HG03460 (cell line): ENCODE measurements at regions not wholly inside any gene's neighbourhood (a gene's known extent, or its start where the extent isn't known, plus 50 kb on each side); places are given as distances from the start of the nearest gene placed in this dataset.

Experiments
- ATAC-seq: cut with Tn5 transposase; IDR thresholded peaks from one replicate; pipeline ENCODE4 v1.9.1; 2021; ENCODE audit not compliant: unreplicated experiment

- ATAC-seq: no peak
These were observed 209.9 kb upstream of the RGMA start for GRCh38 chr15:93298901-93299300.

GRCh38 chr15:93296759-93297500 lies 207.9 kb upstream of the RGMA start:
- ATAC-seq: no peak

- no peak for ATAC-seq
These were observed 205.9 kb upstream of the RGMA start for GRCh38 chr15:93294896-93295295.

- ATAC-seq: no peak
These were observed 205.1 kb upstream of the RGMA start for GRCh38 chr15:93294066-93294465.

- ATAC-seq: no peak
These were observed 202.4 kb upstream of the RGMA start for GRCh38 chr15:93291380-93291779.

- no peak for ATAC-seq
These were observed 201.6 kb upstream of the RGMA start for GRCh38 chr15:93290618-93290946.

GRCh38 chr15:93289941-93290617 lies 201.1 kb upstream of the RGMA start:
- no peak for ATAC-seq

GRCh38 chr15:93288728-93289294 lies 199.8 kb upstream of the RGMA start:
- ATAC-seq: no peak

- no peak for ATAC-seq
These were observed 197.4 kb upstream of the RGMA start for GRCh38 chr15:93286446-93286845.

GRCh38 chr15:93283854-93284253 lies 194.8 kb upstream of the RGMA start:
- ATAC-seq: no peak

GRCh38 chr15:93282808-93283207 lies 193.8 kb upstream of the RGMA start:
- no peak for ATAC-seq

- no peak for ATAC-seq
These were observed 189.8 kb upstream of the RGMA start for GRCh38 chr15:93278783-93279182.

- no peak for ATAC-seq
These were observed 189.0 kb upstream of the RGMA start for GRCh38 chr15:93278006-93278405.

GRCh38 chr15:93274257-93274656 lies 185.2 kb upstream of the RGMA start:
- ATAC-seq: no peak

GRCh38 chr15:93271871-93272270 lies 182.9 kb upstream of the RGMA start:
- no peak for ATAC-seq

GRCh38 chr15:93270937-93271467 lies 182.0 kb upstream of the RGMA start:
- no peak for ATAC-seq

- ATAC-seq: no peak
These were observed 179.1 kb upstream of the RGMA start for GRCh38 chr15:93268066-93268465.

GRCh38 chr15:93266291-93266690 lies 177.3 kb upstream of the RGMA start:
- no peak for ATAC-seq

- no peak for ATAC-seq
These were observed 176.1 kb upstream of the RGMA start for GRCh38 chr15:93265111-93265556.

GRCh38 chr15:93261845-93262244 lies 172.8 kb upstream of the RGMA start:
- ATAC-seq: no peak

- ATAC-seq: no peak
These were observed 168.9 kb upstream of the RGMA start for GRCh38 chr15:93257920-93258319.

GRCh38 chr15:93253681-93254080 lies 164.7 kb upstream of the RGMA start:
- ATAC-seq: no peak
